ENCODE measurements at regions not wholly inside any gene's neighbourhood (a gene's known extent, or its start where the extent isn't known, plus 50 kb on each side); places are given as distances from the start of the nearest gene placed in this dataset.

GRCh38 chr5:67693956-67694809 is 497.6 kb upstream of the CD180 start:
- TF ChIP-seq SNAI2 (CRISPR knock-in tag; IDR thresholded peaks at IDR 0.05) = no peak
- no peak for TF ChIP-seq TOX (CRISPR knock-in tag; IDR thresholded peaks at IDR 0.05; ENCODE audit: borderline replicate concordance)
- TF ChIP-seq TSHZ2 (CRISPR knock-in tag; IDR thresholded peaks at IDR 0.05) = no peak
- no peak for TF ChIP-seq ARNTL (CRISPR knock-in tag; IDR thresholded peaks at IDR 0.05; ENCODE audit: borderline replicate concordance, low read depth)
- TF ChIP-seq PATZ1 (CRISPR knock-in tag; IDR thresholded peaks at IDR 0.05; ENCODE audit: borderline replicate concordance) = no peak
- TF ChIP-seq GLIS3 (CRISPR knock-in tag; IDR thresholded peaks at IDR 0.05) = no peak
- no peak for TF ChIP-seq ZNF70 (CRISPR knock-in tag; IDR thresholded peaks at IDR 0.05)
- no peak for TF ChIP-seq ZFP30 (CRISPR knock-in tag; IDR thresholded peaks at IDR 0.05)

Measured in SK-N-SH treated with all-trans-retinoic acid at 6 μM for 48 hours (cell line).